ENCODE measurements at regions not wholly inside any gene's neighbourhood (a gene's known extent, or its start where the extent isn't known, plus 50 kb on each side); places are given as distances from the start of the nearest gene placed in this dataset.
A peak's percentile ranks its signal among the peaks of the same experiment; 100 is the strongest.
"Not testable (repeated sequence)": the region's sequence is repeated elsewhere in the genome, so short reads cannot be mapped to it uniquely, and the experiment has no call there.

GRCh38 chr16:64276646-64277045 lies 845.2 kb downstream of the CDH11 start:
- DNase-seq (ENCODE audit: low read depth in 4 of 4, low spot score in 3 of 4): no peak

GRCh38 chr16:64272028-64272427 lies 849.8 kb downstream of the CDH11 start:
- no peak for DNase-seq (ENCODE audit: low read depth in 4 of 4, low spot score in 3 of 4)

DNA sequence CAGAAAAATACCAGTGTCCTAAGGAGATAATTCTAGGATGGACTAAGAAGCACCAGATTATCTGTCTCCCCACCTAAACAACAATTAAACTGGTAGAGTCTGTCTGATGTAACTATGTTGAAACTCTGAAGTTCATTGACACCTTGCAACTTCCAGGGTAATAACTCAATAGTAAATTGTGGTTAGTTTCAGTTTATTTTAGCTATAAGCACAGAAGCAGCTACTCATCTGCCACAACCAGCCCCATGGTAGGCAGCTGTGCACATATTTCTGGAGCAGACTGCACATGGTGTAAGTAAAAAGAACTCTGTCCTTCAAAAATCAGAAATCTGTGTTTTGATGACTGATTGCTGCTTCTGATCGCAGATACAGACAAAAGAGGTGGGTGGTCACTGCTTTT lies 852.1 kb downstream of the CDH11 start:
- DNase-seq (ENCODE audit: low read depth in 4 of 4, low spot score in 3 of 4): no peak

- no peak for DNase-seq (ENCODE audit: low read depth in 4 of 4, low spot score in 3 of 4)
Observed at GRCh38 chr16:64265756-64266155, 856.1 kb downstream of the CDH11 start.

DNA sequence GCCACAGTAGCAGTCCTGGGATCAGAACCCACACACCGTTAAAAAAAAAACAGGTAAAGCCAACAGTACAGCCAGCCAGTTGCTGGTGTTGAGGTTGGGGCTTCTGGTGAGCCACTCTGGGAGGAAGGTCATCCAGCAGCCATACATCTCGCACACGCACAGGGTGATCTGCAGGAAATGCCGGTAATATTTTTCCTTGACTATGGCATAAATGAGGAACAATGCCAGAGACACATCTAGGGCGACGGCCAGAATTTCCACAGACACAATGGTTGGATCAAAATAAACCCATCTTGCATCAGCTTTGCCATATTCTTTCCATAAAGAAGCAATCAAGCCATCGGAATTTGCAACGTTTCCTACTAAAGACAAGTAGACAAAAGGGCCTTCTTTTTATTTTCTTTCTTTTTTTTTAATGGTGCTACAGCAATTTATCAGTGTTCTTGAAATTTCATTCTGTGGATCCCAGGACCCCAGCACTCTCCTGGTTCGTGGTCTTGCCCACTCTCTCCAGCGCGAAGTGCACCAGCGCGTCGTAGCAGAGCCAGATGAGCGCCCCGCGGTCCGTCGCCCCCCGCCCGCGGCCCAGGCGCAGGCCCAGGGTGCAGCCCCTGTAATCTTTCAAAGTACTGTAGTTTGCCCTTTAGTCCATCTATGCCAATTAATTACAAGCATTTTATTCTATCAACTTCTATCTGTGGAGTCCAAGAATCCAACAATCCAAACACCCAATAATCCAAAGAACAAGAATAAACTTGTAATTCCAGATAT lies 861.0 kb downstream of the CDH11 start:
- DNase-seq (ENCODE audit: low read depth in 4 of 4, low spot score in 3 of 4): not testable (repeated sequence)

DNA sequence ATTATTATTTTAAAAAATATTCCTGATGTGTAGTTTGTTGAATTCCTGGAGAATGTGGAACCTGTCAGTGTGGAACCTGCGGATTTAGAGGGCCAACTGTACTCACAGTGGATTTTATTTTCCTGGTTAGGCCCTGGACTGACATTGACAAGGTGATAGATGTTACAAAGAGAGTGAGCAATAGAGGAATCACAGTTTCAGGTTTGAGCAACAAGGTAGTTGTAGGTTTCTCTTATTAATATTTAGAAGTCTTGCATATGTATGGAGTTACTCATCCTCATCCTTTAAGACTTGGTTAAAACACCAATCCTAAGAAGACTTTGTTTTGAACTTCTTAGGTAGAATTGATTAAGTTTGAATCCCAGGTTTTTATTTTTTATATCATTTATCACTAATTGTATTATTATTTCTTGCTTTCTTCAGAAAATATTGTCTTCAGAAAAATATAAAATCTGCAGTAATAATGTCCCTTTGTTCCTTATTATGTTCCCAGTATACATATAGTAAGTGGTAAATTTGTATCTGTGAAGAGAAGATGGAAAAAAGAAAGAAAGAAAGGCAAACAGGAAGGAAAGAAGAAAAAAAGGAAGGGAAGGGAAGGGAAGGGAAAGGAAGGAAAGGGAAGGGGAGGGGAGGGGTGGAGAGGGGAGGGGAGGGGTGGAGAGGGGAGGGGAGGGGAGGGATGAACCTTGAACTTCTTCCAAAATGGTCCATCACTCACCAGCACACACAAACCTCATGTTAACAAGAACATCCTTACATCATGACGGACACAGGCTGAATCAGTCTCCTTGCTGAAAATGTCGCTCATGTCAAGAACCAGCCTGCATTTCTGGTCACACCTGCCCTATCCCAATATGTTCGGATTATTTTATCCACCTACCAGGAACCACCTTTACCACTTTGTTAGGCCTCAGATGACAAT lies 867.2 kb downstream of the CDH11 start:
- no peak for DNase-seq (ENCODE audit: low read depth in 4 of 4, low spot score in 3 of 4)

- no peak for DNase-seq (ENCODE audit: low read depth in 4 of 4, low spot score in 3 of 4)
Observed at GRCh38 chr16:64253525-64253924, 868.3 kb downstream of the CDH11 start.

GRCh38 chr16:64253096-64253495 lies 868.8 kb downstream of the CDH11 start:
- no peak for DNase-seq (ENCODE audit: low read depth in 4 of 4, low spot score in 3 of 4)

GRCh38 chr16:64251742-64252141 lies 870.1 kb downstream of the CDH11 start:
- DNase-seq (ENCODE audit: low read depth in 4 of 4, low spot score in 3 of 4): no peak

DNA sequence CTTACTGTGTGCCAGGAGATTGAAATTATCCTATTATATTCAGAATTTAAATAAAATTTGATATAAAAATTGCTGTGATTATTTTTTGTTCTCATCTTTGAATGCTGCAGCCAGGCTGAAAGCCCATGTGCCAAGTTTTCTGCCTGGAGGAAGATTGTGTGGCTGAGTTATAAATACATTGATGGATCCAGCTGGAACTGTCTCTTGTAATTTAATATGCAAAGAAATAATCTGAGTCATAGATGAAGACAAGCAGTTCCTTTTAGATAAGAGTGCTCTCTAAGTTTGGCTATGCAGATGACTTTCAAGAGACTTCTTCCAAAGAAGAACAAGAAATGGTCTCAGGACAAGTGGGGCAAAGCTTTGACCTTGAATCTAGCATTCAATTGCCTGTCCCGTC lies 871.0 kb downstream of the CDH11 start:
- no peak for DNase-seq (ENCODE audit: low read depth in 4 of 4, low spot score in 3 of 4)

- no peak for DNase-seq (ENCODE audit: low read depth in 4 of 4, low spot score in 3 of 4)
Observed at GRCh38 chr16:64242492-64242891, 879.4 kb downstream of the CDH11 start.

GRCh38 chr16:64240586-64240985 lies 881.3 kb downstream of the CDH11 start:
- no peak for DNase-seq (ENCODE audit: low read depth in 4 of 4, low spot score in 3 of 4)

DNA sequence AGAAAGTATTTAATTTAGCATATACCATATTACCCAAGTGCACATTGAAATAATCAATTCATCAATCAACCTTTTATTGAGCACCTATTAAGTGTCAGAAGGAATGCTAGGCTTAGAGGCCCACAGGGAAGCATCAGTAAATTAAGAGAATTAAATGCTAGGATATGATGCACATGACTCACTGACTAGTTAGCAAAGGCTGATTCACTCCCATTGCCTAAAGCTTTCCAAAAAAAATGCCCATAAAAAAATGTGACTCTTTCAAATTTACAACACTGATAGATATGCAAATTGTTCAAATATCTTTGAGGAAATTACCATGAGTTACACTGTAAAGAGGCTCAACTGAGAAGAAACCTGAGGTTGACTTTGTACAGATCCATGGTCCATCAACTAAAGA lies 883.3 kb downstream of the CDH11 start:
- DNase-seq (ENCODE audit: low read depth in 4 of 4, low spot score in 3 of 4): no peak

DNA sequence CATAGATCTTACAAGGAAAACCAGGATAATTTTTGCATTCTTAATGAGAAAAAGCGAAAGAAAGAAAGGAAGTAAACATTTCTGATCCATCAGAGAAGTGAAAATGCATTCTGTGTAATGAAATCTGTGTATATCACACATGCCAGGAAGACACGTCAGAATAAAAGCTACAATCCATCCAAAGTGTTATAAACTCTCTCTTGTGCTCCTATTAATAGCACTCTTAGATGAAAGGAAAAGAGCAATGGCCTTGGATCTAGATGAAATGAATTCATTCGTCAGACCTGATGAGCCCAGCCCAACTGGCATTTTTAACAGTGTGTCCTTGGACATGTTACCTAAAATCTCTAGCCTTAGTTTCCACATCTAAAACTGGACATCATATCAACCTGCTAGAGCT lies 885.5 kb downstream of the CDH11 start:
- DNase-seq (ENCODE audit: low read depth in 4 of 4, low spot score in 3 of 4): no peak

DNA sequence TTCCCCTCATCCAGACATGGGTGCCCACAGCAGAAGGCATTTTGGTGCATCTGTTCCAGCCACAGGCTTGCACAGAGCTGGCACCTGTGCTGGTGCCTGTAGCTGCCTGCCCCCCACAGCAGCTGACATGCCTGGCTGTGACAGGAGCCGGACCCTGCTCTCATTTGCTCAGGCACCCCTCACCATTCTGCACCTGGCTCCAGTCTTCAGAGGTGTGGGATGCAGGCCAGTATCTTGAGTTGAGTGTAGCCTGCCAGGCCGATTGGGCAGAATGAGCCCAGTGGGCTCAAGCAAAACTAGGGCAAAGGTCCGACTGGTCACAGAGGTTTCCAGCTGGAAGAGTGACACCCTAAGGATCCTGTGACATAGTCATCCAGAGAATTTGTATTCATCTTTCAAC lies 887.7 kb downstream of the CDH11 start:
- no peak for DNase-seq (ENCODE audit: low read depth in 4 of 4, low spot score in 3 of 4)

- DNase-seq (ENCODE audit: low read depth in 4 of 4, low spot score in 3 of 4): no peak
Observed at GRCh38 chr16:64225696-64226095, 896.2 kb downstream of the CDH11 start.

DNA sequence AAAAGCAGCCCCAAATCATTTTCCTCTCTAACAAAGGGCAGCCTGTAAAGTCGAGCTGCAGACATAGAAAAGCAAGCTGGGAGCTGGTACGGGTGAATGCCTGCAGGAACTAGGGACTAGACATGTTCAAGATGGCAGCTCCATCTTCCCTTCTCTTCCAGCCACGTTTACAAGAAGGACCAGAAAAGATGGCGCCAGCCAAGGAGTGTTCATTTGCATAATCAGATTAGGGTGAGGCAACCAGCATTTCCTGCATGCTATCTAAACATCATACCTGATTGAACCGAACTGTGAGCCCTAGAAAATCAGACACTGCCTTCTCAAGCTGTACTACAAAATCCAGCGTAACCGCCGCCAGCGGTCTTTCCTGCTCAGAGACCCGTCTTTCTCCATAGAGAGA lies 896.8 kb downstream of the CDH11 start:
- no peak for DNase-seq (ENCODE audit: low read depth in 4 of 4, low spot score in 3 of 4)

- DNase-seq (ENCODE audit: low read depth in 4 of 4, low spot score in 3 of 4): no peak
Observed at GRCh38 chr16:64217789-64218535, 903.9 kb downstream of the CDH11 start.

DNA sequence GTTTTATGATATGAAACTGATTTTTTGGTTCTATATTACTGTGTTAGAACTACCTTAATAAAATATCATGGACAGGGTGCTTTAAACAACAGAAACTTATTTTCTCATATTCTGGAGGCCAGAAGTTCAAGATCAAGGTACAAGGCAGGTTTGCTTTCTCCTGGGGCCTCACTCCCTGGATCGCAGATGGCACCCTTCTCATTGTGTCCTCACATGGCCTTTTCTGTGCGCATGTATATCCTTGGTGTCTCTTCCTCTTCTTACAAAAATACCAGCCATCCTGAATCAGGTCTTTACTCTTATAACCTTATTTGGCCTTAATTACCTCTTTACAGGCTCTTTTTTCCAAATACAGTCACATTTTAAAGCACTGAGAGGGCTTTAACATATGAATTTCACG lies 906.1 kb downstream of the CDH11 start:
- no peak for DNase-seq (ENCODE audit: low read depth in 4 of 4, low spot score in 3 of 4)

DNA sequence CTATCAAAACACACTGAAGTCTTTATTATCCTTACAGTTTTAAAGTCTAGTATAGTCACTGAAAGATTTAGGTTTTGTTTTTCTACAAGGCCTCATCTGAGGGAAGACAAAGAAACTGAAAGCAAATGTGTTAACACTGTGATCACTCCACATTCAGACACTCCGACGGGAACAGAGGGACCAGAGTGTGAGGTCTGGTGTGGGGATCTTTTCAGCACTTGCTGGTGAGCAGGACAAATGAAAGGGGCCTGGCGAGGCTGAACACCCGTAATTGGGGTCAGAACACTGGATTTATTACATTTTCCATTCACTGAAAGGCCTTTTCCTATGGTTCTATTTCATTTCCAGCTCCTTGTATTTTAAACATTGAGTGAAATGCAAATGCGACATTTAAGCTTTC lies 910.5 kb downstream of the CDH11 start:
- peak in 1 of 4 donors; percentile 20 for DNase-seq (ENCODE audit: low read depth in 4 of 4, low spot score in 3 of 4)

DNA sequence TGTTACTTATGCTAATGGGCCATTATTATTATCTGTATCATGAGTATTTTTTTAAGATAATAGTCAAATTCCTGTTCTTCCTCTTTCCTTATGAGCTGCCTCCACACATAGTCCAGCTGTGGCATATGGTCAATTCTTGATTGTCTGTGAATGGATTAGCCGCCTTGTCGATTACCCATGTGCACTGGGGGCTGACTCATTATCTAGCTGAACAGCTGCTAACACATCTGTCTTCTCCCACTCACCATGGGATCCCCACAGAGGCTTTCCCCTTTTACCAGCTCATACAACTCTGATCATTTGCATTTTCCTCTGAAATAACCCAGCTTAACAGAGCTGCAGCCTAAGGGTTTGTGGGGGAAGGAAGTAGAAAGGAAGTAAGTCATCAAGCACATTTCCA lies 915.0 kb downstream of the CDH11 start:
- no peak for DNase-seq (ENCODE audit: low read depth in 4 of 4, low spot score in 3 of 4)

Data from right renal pelvis (tissue), 4 donors.